ENCODE measurements at regions not wholly inside any gene's neighbourhood (a gene's known extent, or its start where the extent isn't known, plus 50 kb on each side); places are given as distances from the start of the nearest gene placed in this dataset.

DNA sequence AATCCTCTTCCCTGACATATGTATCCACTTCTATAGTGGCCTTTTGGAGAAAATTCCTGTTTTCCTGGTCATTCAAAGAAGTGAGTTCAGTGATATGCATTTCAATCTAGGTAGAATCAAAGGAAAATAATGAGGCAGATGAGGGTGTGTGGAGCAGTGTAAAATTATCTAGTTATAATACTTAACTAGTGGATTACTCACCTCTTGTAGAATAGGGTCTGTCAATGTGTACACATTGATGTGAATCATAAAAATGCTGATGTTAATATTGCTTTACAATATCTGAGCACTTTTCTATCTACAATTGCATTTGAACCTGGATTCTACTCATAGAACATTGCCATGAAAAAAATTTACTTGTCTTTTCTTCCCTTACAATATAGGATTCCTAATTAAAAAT, 293.5 kb downstream of the GBA3 start:
- Histone ChIP-seq H3K36me3 (ENCODE audit: control insufficient read depth, insufficient read depth, low read length) (no peaks in the 10 kb centered on the region), H3K79me2 (ENCODE audit: control insufficient read depth, insufficient read depth, low read length) (no peaks in the 10 kb centered on the region), H3K4me3 (replicated peaks in 1 of 4; ENCODE audit: control extremely low read depth in 1 of 4, insufficient read depth in 1 of 4, low read depth in 3 of 4, low read length in 4 of 4) (no peak overlapping the region), H3K9ac (ENCODE audit: insufficient read depth, low read length) (no peak overlapping the region), H4K20me1 (ENCODE audit: control insufficient read depth, extremely low read depth, insufficient read depth, low read length) (no peaks in the 10 kb centered on the region), H3K4me1 (ENCODE audit: control insufficient read depth, extremely low read depth, insufficient read depth, low read length) (no peaks in the 10 kb centered on the region), H3K4me2 (ENCODE audit: extremely low read depth, insufficient read depth, low read length) (no peak overlapping the region), H3K27ac (ENCODE audit: insufficient read depth, low read length) (no peak overlapping the region), H3K9me3 (ENCODE audit: control insufficient read depth, insufficient read depth, low read depth, low read length) (no peaks in the 10 kb centered on the region), H3K27me3 (ENCODE audit: control insufficient read depth, insufficient read depth, low read length) (no peaks in the 10 kb centered on the region), H2AFZ (ENCODE audit: low read length) (no peak overlapping the region)
- TF ChIP-seq, protein P1, sequence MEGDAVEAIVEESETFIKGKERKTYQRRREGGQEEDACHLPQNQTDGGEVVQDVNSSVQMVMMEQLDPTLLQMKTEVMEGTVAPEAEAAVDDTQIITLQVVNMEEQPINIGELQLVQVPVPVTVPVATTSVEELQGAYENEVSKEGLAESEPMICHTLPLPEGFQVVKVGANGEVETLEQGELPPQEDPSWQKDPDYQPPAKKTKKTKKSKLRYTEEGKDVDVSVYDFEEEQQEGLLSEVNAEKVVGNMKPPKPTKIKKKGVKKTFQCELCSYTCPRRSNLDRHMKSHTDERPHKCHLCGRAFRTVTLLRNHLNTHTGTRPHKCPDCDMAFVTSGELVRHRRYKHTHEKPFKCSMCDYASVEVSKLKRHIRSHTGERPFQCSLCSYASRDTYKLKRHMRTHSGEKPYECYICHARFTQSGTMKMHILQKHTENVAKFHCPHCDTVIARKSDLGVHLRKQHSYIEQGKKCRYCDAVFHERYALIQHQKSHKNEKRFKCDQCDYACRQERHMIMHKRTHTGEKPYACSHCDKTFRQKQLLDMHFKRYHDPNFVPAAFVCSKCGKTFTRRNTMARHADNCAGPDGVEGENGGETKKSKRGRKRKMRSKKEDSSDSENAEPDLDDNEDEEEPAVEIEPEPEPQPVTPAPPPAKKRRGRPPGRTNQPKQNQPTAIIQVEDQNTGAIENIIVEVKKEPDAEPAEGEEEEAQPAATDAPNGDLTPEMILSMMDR (conservative IDR thresholded peaks at IDR 0.05 in 1 of 2, IDR thresholded peaks at IDR 0.05 in 1 of 2; ENCODE audit: low read depth in 1 of 2, low read length in 2 of 2): no peak
- no peak for TF ChIP-seq EZH2 (IDR thresholded peaks at IDR 0.05; ENCODE audit: low read length, missing control alignments)
- DNase-seq (ENCODE audit: low read depth in 2 of 2): no peak

DNA sequence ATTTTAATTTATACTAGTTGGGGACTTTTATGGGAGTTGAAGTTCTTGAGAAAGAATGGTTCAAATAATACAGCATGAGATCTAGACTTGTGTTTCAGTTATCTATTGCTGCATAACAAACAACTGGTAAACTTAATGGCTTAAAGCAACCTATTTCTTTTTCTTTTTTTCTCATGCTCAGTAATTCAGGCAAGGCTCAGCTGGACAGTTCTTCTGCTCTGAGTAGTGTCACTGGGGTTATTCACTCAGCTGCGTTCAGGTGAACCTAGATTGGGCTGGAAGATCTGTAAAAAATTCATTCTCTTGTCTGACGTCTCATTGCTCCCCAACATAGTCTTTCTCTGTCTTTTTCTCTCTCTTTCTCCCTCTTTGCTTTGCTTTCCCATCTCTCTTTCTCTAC, 291.7 kb downstream of the GBA3 start:
- no peak for DNase-seq (ENCODE audit: low read depth in 2 of 2)
- TF ChIP-seq, protein P1 (conservative IDR thresholded peaks at IDR 0.05 in 1 of 2, IDR thresholded peaks at IDR 0.05 in 1 of 2; ENCODE audit: low read depth in 1 of 2, low read length in 2 of 2): no peak
- no peak for TF ChIP-seq EZH2 (IDR thresholded peaks at IDR 0.05; ENCODE audit: low read length, missing control alignments)
- Histone ChIP-seq H3K9ac (ENCODE audit: insufficient read depth, low read length) (no peak overlapping the region), H3K36me3 (ENCODE audit: control insufficient read depth, insufficient read depth, low read length) (no peaks in the 10 kb centered on the region), H3K4me2 (ENCODE audit: extremely low read depth, insufficient read depth, low read length) (no peak overlapping the region), H3K4me1 (ENCODE audit: control insufficient read depth, extremely low read depth, insufficient read depth, low read length) (no peaks in the 10 kb centered on the region), H2AFZ (ENCODE audit: low read length) (no peak overlapping the region), H4K20me1 (ENCODE audit: control insufficient read depth, extremely low read depth, insufficient read depth, low read length) (no peaks in the 10 kb centered on the region), H3K27ac (ENCODE audit: insufficient read depth, low read length) (no peak overlapping the region), H3K27me3 (ENCODE audit: control insufficient read depth, insufficient read depth, low read length) (no peaks in the 10 kb centered on the region), H3K79me2 (ENCODE audit: control insufficient read depth, insufficient read depth, low read length) (no peaks in the 10 kb centered on the region), H3K4me3 (replicated peaks in 1 of 4; ENCODE audit: control extremely low read depth in 1 of 4, insufficient read depth in 1 of 4, low read depth in 3 of 4, low read length in 4 of 4) (no peak overlapping the region), H3K9me3 (ENCODE audit: control insufficient read depth, insufficient read depth, low read depth, low read length) (no peaks in the 10 kb centered on the region)

DNA sequence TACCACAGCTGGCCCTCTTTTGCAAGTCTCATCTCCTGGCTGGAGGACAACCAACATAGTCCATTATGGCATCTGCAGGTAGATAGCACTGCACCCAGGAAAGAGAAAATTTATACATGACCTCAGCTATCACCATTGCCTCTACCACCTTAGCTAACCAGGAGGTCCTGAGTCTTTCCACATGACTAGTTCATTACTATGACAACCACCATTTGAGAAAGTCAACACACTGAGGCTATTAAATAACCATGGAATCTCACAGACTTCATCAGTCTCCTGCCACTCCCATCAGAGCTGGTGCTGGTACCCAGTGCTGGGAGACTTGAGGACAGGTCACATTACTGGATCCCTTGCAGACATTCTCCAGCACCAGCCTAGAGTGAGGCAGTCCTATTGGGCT, 285.9 kb downstream of the GBA3 start:
- TF ChIP-seq, protein P1 (conservative IDR thresholded peaks at IDR 0.05 in 1 of 2, IDR thresholded peaks at IDR 0.05 in 1 of 2; ENCODE audit: low read depth in 1 of 2, low read length in 2 of 2): no peak
- no peak for TF ChIP-seq EZH2 (IDR thresholded peaks at IDR 0.05; ENCODE audit: low read length, missing control alignments)
- no peaks in the 10 kb centered on the region for H3K79me2 ChIP-seq (ENCODE audit: control insufficient read depth, insufficient read depth, low read length)

More for the DNA sequence above, 285.9 kb downstream of the GBA3 start:
- no peak overlapping the region for H2AFZ ChIP-seq (ENCODE audit: low read length)
- H3K9me3 ChIP-seq (ENCODE audit: control insufficient read depth, insufficient read depth, low read depth, low read length): no peaks in the 10 kb centered on the region
- no peak for DNase-seq (ENCODE audit: low read depth in 2 of 2)
- H3K9ac ChIP-seq (ENCODE audit: insufficient read depth, low read length): no peak overlapping the region
- H3K4me3 ChIP-seq (replicated peaks in 1 of 4; ENCODE audit: control extremely low read depth in 1 of 4, insufficient read depth in 1 of 4, low read depth in 3 of 4, low read length in 4 of 4): no peak overlapping the region
- H3K4me2 ChIP-seq (ENCODE audit: extremely low read depth, insufficient read depth, low read length): no peak overlapping the region
- H3K4me1 ChIP-seq (ENCODE audit: control insufficient read depth, extremely low read depth, insufficient read depth, low read length): no peaks in the 10 kb centered on the region
- H3K27me3 ChIP-seq (ENCODE audit: control insufficient read depth, insufficient read depth, low read length): no peaks in the 10 kb centered on the region
- H3K36me3 ChIP-seq (ENCODE audit: control insufficient read depth, insufficient read depth, low read length): no peaks in the 10 kb centered on the region
- H3K27ac ChIP-seq (ENCODE audit: insufficient read depth, low read length): no peak overlapping the region
- H4K20me1 ChIP-seq (ENCODE audit: control insufficient read depth, extremely low read depth, insufficient read depth, low read length): no peaks in the 10 kb centered on the region

Measured in fibroblast of lung (primary cell).